Hematopoietic multipotent progenitor cell treated with erythropoietin and hydrocortisone succinate and interleukin-3 and kit ligand, for 8 days (in vitro differentiated cells): ENCODE measurements at regions not wholly inside any gene's neighbourhood (a gene's known extent, or its start where the extent isn't known, plus 50 kb on each side); places are given as distances from the start of the nearest gene placed in this dataset.
"Not testable (repeated sequence)": the region's sequence is repeated elsewhere in the genome, so short reads cannot be mapped to it uniquely, and the experiment has no call there.

Source experiments
- DNase-seq: peaks from one replicate; pipeline ENCODE4 v3.0.0-alpha.2; 2015

- DNase-seq: no peak
Measured at GRCh38 chr15:70241561-70242320, 144.0 kb upstream of the TLE3 start.

GRCh38 chr15:70240820-70241430 is 143.2 kb upstream of the TLE3 start:
- DNase-seq: no peak

GRCh38 chr15:70240082-70240481 is 142.4 kb upstream of the TLE3 start:
- DNase-seq: no peak

- no peak for DNase-seq
Measured at GRCh38 chr15:70238917-70239316, 141.2 kb upstream of the TLE3 start.

GRCh38 chr15:70237626-70238025 is 139.9 kb upstream of the TLE3 start:
- DNase-seq: no peak

DNA sequence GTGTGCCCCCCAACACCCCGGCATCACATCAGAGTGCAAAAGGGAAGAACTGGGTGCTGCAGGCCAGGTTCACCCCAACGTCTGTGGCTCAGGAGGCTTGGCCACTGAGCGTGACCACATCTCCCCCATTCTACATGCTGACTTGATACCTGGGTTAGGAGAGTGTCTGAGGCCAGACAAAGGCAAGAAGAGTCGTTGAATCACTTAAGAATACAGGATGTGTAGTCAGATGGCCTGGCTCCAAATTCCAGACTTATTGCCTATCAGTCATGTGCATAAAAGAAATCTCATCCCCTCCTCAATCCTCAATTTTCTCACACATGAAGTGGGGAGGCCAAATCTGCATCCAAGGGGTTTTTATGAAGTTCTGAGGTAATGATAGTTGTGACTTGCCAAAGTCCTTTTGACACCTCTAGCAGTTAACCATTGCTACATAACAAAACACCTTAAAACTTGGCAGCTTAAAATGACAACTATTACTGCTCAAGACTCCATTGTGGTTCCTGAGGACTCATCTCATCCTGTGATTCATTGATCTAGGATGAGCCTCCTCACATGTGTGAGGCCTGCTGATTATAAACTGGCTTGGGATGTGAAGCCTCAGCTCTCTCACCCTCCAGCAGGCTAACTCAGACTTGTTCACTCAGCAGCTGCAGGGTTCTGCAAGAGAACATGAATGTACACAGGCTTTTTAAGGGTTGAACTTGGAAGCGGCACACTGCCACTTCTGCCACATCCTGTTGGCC is 138.8 kb upstream of the TLE3 start:
- no peak for DNase-seq

GRCh38 chr15:70235347-70235746 is 137.6 kb upstream of the TLE3 start:
- no peak for DNase-seq

GRCh38 chr15:70234256-70234905 is 136.7 kb upstream of the TLE3 start:
- DNase-seq: no peak

DNA sequence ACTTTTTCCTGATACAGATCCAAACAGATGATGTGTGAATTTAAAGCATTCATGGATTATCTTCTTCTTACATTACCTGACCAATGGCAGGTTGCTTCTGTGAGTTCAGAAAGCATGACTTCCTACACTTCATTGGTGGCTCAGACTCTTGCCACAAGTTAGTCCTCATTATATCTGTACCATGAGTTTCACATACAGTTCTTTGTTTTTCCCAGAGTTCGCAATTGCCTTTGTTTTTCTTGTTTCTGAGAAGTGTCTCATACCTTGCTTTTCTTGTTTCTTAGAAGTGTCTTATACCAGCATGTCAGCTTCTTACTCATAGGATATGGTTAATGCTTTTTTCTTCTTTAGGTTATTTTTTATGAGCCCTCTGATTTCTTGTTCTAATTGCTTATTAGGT is 133.8 kb upstream of the TLE3 start:
- DNase-seq: no peak

- DNase-seq: not testable (repeated sequence)
Measured at GRCh38 chr15:70227918-70228317, 130.2 kb upstream of the TLE3 start.

- DNase-seq: no peak
Measured at GRCh38 chr15:70227147-70227546, 129.4 kb upstream of the TLE3 start.

GRCh38 chr15:70226337-70226980 is 128.7 kb upstream of the TLE3 start:
- no peak for DNase-seq

DNA sequence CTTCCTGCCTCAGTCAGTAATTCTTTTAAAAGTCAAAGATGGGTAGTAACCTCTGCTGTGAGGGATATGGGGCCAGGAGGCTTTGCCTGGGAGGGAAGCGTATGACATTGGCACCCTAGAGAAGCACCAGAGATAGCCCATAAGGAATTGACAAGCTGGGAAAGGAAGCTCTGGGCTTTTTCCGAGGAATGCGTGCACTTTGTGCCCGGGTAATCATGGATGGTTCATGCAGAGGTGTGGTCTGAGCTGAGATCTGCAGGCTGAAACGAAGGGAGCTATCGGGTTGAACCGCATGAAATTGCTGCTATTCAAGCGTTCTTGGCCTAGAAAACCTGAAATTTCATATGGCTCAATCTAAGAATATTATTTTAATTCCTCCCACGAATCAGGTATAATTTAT is 127.7 kb upstream of the TLE3 start:
- no peak for DNase-seq

DNA sequence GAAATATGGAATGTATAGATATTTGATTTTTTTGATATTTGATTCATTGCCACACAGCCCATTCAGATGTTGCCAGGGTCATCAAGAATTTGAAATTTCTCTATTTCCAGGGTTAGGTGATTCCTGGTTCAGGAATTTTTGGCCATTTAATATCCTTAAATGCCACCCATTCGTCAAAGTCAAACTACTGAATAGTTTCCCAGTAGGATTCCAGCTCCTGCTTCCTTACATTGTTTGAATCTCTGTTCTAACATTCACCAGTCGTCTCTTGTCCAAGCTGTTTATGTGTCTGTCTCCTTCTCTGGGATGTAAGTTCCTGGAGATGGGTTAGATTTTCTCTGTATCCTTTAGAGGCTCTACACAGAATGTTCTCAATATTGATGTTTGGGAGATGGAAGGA is 124.9 kb upstream of the TLE3 start:
- DNase-seq: no peak

DNA sequence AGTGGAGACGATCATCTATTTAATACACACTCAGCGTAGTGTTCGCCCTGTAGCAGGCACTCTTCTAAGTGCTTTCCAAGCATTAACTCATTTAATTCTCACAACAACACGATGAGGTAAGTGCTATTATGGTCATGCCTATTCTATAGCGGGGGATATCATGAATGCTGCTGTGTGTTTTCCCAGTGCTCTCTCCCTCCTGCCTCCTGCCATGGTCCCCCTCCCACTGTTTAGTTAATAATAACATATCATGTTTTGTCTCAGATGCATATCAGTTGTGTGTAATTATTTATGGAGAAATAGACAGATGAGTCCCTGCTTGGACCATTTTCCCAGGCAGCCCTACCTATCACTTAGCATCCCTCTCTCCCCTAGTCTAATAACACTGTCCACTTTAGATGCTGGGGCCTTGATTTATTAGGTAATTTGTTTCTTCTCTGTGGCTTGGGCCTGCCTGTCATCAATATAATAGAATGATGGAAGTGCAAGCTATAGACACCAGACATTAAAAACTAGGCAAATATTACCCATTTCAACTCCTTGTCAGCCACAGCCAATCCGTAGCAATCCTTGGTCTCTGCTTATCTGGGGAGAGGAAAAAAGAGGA is 122.9 kb upstream of the TLE3 start:
- DNase-seq: no peak

DNA sequence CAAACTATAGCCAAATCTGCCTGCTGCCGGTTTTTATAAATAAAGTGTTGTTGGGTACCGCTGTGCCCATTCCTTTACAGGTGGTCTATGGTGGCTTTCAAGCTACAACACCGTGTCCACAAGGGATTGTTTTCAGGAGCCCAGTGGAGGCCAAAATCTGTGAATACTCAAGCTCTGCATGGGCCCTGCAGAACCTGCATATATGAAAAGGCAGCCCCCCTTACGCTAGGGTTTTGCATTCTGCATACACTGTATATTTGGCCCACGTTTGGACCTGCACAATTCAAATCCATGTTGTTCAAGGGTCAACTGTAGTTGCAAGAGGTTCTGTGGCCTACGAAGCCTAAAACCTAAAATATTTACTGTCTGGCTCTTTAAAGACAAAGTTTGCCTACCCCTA is 122.2 kb upstream of the TLE3 start:
- DNase-seq: no peak

DNA sequence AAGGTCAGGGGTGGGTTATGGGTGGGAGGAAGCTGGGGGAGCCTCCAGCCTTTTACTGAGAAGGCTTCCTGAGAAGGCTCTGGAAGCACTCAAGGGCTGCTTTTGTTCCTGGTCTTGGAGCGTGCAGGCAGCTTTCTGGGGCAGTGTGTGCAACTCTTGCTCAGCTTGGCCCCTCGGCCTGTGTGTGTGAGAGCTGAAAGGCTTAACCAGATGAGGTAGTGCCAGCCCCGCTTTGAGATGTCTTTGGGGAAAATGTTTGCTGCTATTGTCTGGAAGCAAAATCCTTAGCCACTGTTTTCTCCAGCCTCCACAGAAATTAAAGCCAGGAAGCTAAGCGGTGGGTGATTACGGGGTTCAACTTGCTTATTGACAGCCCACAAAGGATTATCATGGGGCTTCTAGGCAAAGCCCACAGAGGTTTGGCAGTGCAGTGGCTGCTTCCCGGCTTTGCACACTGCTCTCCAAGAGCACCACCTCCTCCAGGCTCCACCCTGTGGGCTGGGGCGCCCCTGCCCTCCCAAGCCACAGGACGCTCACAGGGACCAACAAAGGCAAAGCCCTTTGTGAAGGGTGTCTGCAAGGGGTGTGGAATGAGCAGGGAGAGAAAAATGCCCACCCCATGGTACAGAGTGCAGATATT is 121.7 kb upstream of the TLE3 start:
- DNase-seq: no peak

DNA sequence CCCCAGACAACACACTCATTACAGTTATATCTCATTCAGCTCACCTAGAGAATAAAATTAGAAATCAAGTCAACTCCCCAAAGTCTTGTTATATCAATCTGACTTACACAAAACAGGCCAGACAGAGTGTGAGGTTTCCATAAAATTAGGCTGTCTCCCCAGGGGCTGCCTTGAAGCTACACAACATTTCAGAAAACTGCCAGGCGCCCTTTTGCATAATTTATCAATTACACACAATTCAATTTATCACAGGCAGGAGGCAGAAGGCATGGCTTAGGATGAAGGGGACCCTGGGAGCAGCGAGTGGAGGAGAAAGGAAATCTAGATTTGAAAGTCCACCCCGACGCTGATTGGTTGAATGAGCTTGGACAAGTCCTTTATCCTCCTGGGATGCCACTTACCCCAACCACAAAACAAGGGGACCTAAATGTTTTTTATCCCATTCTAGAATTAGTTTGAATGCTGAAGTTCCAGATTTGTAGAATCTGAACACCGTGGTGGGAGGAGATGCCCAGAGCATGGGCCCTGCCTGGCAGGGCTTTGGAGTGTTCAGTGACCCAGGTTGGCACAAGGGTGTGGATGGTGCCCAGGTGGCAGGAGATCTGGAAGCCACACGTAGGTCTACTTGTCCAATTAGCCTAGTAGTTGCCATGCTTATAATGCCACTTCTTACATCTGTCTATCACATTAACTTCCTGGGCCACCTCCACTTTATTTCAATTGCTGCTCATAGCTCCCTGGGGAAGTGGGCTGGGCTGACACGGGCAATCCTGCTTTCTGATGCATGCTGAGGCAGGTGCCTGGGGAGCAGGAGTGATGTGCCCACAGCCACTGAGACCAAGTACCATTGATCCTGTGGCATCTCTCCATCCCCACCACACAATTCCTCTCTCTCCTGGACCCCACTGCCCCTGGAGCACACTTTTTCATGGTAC is 119.8 kb upstream of the TLE3 start:
- DNase-seq: no peak

DNA sequence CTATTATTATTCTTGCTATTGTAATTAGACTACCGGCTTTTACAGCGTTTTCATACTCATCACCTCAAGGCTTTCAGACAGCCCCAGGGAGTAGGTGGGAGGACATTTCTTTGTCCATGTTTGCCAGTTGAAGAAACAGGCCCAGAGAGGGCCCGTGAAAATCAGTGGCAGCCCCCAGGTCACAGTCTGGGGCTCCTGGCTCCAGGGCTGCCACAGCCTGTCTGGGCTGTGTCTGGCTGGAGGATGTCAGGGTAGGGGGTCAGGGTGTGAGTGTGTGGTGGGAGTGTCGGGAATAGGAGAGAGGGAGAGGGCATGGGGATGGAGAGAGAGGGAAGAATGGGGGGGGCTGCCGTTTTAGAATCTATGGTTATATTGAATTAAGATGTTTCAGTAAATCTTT is 118.2 kb upstream of the TLE3 start:
- no peak for DNase-seq

DNA sequence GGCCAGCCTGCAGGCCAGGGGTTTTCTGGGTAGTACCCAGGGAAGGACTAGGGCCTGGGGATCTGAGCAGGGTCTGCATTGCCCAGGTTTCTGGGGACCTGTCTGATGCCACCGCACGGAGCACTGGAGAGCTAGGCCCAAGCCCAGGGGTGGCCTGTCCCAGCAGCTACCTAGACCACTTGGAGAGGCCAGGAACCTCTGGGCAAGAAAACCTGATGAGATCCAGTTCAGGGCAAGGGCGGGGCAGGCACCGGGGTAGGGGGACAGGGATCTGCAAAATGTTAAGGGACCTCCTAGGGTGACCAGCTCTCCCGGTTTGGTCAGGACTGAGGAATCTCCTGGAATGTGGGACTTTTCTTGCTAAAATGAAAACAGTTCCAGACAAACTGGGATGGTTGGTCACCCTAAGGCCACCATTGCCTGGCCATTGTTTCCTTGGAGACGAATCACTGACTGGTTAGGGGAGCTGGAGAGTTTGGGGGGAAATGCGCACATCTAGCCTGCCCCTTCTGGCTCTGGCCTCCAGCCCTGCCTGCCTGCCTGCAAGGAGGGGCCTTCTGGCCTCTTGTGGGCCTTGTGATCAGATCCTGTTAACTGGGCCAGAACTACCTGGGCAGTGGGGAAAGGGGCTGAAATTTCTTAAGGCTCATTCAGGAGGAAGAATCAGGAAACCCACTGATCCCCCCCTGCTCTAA is 117.4 kb upstream of the TLE3 start:
- no peak for DNase-seq
